GM19240 (cell line): ENCODE measurements at regions not wholly inside any gene's neighbourhood (a gene's known extent, or its start where the extent isn't known, plus 50 kb on each side); places are given as distances from the start of the nearest gene placed in this dataset.
"Not testable (repeated sequence)": the region's sequence is repeated elsewhere in the genome, so short reads cannot be mapped to it uniquely, and the experiment has no call there.

ENCODE experiments used
- DNase-seq: peaks from one replicate; pipeline ENCODE4 v3.0.0; 2011; ENCODE audit warnings: low spot score; ENCODE audit not compliant: insufficient read length

GRCh38 chr12:34220079-34220478 lies 197.8 kb downstream of the ALG10 start:
- not testable (repeated sequence) for DNase-seq

DNA sequence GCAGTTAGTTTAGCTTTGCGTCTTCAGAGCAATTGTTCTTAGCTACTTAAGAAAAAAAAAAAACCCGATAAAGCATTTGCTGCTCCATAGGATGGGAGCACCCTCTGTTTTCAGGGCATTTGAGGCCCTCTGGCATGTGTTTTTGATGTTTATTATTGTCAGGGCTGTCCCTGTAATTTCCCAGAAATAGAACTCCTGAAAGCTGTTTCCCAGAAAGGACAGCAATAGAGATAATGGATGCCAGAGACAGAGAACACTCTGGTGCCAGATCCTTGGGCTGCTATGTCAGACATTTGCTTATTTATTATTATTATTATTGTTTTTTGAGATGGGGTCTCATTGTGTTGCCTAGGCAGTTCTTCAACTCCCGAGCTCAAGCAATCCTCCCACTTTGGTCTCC lies 201.3 kb downstream of the ALG10 start:
- no peak for DNase-seq

- DNase-seq: not testable (repeated sequence)
Measured at GRCh38 chr12:34226044-34226443, 203.7 kb downstream of the ALG10 start.

GRCh38 chr12:34228046-34228445 lies 205.8 kb downstream of the ALG10 start:
- DNase-seq: not testable (repeated sequence)

DNA sequence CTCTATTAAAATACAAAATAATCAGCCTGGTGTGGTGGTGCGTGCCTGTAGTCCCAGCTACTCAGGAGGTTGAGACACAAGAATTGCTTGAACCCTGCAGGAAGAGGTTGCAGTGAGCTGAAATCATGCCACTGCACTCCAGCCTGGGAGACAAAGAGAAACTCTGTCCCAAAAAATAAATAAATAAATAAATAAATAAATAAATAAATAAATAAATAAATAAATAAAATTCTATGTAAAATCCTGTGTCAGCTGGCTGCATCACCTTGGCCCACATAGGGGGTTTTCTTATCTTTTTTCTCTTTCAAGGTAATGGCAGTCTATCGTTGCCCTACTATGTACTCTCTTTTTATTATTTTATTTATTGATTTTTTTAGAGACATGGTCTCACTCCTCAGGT lies 206.7 kb downstream of the ALG10 start:
- DNase-seq: not testable (repeated sequence)

GRCh38 chr12:34233618-34234017 lies 211.3 kb downstream of the ALG10 start:
- no peak for DNase-seq

GRCh38 chr12:34236073-34236472 lies 213.8 kb downstream of the ALG10 start:
- DNase-seq: no peak

- no peak for DNase-seq
Measured at GRCh38 chr12:34244608-34245007, 222.3 kb downstream of the ALG10 start.

- DNase-seq: no peak
Measured at GRCh38 chr12:34249271-34249670, 227.0 kb downstream of the ALG10 start.

- not testable (repeated sequence) for DNase-seq
Measured at GRCh38 chr12:34251879-34252278, 229.6 kb downstream of the ALG10 start.

GRCh38 chr12:34253674-34254073 lies 231.4 kb downstream of the ALG10 start:
- DNase-seq: no peak

GRCh38 chr12:34257093-34257492 lies 234.8 kb downstream of the ALG10 start:
- no peak for DNase-seq

GRCh38 chr12:34262140-34262539 lies 239.8 kb downstream of the ALG10 start:
- not testable (repeated sequence) for DNase-seq

- no peak for DNase-seq
Measured at GRCh38 chr12:34264110-34264509, 241.8 kb downstream of the ALG10 start.

DNA sequence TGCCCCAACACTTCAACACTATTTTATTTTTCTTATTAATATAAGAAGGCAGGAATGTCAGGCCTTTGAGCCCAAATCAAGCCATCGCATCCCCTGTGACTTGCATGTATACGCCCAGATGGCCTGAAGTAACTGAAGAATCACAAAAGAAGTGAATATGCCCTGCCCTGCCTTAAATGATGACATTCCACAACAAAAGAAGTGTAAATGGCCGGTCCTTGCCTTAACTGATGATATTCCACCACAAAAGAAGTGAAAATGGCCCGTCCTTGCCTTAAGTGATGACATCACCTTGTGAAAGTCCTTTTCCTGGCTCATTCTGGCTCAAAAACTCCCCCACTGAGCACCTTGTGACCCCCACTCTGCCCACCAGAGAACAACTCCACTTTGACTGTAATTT lies 251.4 kb downstream of the ALG10 start:
- not testable (repeated sequence) for DNase-seq

- DNase-seq: no peak
Measured at GRCh38 chr12:34275129-34275528, 252.8 kb downstream of the ALG10 start.

DNA sequence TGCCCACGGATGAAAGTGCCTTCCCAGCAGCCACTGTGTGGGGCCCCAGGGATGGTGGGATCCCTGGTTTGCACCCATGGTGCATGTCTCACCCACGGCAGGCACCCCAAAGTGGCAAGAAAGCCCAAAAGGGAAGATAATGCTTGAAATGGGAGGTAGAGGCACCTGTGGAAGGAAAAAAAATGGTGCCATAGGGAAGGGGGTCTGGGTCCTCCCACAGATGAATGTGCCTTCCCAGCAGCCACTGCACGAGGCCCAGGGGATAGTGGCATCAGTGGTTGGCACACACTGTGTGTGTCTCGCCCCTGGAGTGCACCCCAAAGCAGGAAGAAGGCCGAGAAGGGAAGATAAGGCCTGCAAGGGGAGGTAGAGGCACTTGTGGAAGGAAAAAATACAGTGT lies 264.2 kb downstream of the ALG10 start:
- DNase-seq: no peak

- DNase-seq: no peak
Measured at GRCh38 chr12:34286934-34287333, 264.6 kb downstream of the ALG10 start.

DNA sequence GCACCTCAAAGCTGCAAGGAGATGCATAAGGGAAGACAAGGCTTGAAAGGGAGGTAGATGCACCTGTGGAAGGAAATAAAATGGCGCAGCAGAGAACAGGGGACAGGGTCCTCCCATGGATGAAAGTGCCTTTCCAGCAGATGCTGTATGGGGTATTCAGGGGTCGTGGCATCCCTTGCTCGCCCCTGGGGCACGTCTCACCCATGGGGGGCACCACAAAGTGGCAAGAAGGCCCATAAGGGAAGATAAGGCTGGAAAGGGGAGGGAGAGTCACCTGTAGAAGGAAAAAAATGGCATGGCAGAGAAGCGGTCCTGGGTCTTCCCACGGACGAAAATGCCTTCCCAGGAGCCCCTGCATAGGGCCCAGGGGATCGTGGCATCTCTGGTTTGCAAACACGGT lies 265.1 kb downstream of the ALG10 start:
- DNase-seq: no peak

GRCh38 chr12:34287986-34288962 lies 266.0 kb downstream of the ALG10 start:
- no peak for DNase-seq

DNA sequence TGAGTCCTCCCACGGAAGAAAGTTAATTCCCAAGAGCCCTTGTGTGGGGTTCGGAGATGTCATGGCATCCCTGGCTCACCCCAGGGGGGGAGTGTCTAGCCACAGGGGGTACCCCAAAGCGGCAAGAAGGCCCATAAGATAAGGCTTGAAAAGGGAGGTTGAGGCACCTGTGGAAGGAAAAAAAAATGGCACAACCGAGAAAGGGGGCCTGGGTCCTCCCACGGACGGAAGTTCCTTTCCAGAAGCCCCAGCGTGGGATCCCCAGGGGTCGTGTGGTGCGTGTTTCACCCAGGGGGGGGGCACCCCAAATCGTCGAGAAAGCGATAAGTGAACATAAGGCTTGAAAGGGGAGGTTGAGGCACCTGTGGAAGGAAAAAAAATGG lies 266.7 kb downstream of the ALG10 start:
- DNase-seq: no peak

- DNase-seq: no peak
Measured at GRCh38 chr12:34289431-34290380, 267.4 kb downstream of the ALG10 start.
